Hindlimb muscle (tissue), 1 donor: ENCODE measurements at regions not wholly inside any gene's neighbourhood (a gene's known extent, or its start where the extent isn't known, plus 50 kb on each side); places are given as distances from the start of the nearest gene placed in this dataset.
"Not testable (repeated sequence)": the region's sequence is repeated elsewhere in the genome, so short reads cannot be mapped to it uniquely, and the experiment has no call there.

Source experiments
- DNase-seq: peaks from one replicate; pipeline ENCODE4 v3.0.0-alpha.2; 2013

DNA sequence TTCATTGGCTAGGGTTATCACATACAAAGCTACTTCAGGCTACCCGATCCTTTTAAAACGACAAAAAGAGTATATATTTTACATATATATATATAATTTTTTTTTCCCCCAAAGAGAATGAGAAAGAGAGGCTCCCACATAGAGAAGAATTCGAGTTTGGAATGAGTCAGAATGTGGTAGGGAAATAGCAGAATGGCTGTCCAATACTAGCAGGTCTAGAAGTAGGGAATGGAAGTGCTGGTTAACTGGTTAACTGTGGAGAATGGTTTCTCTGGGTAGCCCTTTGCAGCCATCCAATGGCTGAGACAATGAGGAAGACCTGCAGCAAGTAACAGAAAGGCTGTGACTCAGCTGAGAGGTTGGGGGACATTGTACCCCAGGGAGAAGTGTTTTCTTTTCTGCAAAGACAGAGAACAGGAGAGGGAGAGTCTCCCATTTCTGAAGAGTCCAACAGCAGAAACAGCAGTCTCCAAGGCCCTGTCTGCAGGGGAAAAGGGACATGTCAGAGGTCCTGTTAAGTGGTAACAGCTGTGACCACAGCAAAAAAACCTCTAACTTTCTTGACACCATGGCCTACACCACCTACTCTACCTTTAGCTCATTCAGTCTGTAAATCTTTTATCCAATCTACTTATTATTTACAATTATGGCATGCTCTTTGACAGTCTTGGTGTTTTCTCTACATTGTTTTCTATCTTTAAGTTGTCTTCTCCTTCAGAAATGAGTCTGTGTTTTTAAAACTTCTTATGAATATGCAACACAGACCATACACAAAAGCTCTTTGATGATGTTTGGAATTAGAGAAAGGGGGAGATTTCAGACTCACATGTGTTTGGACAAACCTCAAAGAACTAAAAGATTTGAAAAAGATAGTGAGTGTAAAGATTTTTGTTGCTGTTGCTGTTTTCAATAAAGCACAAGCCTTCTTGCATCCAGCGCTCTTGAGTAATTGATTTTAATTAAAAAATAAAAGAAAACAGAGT lies 116.1 kb upstream of the SLC7A14 start:
- DNase-seq, result no peak

GRCh38 chr3:170700054-170700404 lies 114.2 kb upstream of the SLC7A14 start:
- no peak for DNase-seq

DNA sequence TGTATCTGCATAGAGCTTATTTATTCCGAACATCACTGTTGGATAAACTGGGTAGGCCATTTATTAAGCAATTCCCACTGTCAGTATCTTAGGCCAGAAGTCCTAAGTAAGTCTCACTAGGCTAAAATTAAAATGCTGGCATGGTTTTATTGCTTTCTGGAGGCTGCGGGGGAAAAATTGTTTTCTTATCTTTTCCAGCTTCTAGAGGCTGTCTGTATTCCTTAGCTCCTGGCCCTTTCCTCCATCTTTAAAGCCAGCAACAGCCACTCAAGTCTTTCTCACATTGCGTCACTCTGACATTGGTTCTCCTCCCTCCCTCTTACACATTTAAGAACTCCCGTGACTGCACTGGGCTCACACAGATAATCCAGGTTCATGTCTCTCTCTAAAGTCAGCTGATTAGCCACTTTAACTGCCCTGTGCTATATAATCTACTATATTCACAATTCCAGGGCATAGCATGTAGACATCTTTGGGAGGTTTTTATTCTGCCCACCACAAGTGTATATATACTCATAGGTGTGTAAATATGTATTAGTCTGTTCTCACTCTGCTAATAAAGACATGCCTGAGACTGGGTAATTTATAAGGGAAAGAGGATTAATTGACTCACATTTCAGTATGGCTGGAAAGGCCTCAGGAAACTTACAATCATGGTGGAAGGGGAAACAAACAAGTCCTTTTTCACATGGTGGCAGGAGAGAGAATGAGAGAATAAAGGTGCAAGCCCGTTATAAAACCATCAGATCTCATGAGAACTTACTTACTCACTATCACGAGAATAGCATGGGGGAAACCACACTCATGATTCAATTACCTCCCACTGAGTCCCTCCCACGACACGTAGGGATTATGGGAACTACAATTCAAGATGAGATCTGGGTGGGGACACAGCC lies 113.5 kb upstream of the SLC7A14 start:
- DNase-seq, result no peak

GRCh38 chr3:170697908-170698307 lies 112.0 kb upstream of the SLC7A14 start:
- DNase-seq, result no peak

DNA sequence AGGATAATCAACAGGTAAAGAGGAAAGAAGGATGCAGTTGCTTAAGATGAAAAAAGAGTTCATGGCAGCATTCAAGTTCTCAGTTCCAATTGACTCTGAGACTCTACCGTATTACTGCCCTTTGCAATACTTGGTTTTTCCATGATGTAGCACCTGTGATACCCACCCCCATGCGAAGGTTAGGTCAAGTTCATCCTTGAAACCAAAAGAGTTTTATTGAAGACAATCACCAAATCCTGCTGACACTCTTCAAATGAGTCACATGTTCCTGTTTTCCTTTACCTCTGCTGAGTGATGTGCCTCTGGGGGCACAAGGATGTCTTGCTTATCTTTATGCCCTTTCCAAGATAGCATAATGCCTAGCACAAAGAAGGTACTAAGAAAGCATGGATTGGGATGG lies 111.3 kb upstream of the SLC7A14 start:
- no peak for DNase-seq

GRCh38 chr3:170695486-170696064 lies 109.7 kb upstream of the SLC7A14 start:
- DNase-seq, result no peak

GRCh38 chr3:170692720-170693119 lies 106.8 kb upstream of the SLC7A14 start:
- no peak for DNase-seq

- DNase-seq, result no peak
Measured at GRCh38 chr3:170690661-170690981, 104.7 kb upstream of the SLC7A14 start.

DNA sequence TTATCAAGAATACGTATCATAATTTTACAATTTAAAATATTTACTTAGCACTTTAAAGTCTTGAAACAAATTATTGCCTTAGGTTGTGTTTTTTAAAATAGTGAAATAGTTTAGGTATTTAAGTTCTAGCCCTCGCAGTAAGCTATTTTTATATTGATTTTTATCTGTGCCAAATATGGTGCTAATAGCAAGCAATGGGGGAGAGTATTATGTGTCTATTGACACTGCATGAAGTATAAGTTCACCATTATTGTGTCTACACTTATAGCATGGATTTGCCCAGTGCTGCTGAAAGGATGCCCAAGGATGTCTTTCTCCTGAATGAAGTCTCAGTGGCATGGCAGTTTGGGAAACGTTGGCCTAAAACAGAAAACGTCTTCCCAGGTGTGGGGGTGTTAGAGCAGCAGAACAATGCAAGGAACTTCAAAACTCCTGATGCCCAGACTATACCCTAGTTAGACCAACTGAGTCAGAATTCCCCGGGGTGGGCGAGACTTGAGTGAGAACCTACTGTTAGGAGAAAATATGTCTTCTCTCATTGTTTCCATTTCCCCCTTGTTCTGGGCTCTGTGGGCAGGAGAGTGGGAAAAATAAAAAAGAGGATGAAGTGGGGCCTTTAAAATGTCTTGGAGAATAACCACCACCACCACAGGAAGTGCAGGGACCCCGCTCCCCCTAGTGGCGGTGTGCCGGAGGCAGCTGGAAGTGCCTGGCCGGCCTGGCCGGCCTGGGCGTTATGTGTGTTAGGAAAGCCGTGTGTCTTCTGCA lies 104.2 kb upstream of the SLC7A14 start:
- DNase-seq, result peak; percentile 5

DNA sequence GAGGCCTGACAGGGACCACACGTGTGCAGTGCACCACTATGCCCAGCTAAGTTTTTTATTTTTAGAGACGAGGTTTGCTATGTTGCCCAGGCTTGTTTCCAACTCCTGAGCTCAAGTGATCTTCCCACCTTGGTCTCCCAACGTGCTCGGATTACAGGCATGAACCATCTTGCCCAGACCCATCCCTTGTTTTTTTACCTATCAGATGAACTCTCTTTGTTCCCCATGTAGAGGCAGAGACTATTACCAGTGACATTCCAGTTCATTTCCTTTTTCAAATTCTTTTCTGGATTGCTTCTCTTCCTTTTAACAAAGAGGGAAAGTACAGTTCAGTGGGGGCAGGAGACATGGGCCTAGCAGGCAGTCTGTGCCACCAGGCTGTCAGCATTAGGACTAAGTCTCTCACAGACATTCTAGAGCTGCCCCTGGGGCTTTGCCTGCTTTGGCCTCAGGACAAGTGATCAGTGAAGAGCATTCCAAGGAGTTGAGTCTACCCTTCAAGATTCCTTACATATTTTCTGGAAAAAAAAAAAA lies 103.5 kb upstream of the SLC7A14 start:
- DNase-seq, result no peak

- not testable (repeated sequence) for DNase-seq
Measured at GRCh38 chr3:170688222-170688621, 102.3 kb upstream of the SLC7A14 start.

DNA sequence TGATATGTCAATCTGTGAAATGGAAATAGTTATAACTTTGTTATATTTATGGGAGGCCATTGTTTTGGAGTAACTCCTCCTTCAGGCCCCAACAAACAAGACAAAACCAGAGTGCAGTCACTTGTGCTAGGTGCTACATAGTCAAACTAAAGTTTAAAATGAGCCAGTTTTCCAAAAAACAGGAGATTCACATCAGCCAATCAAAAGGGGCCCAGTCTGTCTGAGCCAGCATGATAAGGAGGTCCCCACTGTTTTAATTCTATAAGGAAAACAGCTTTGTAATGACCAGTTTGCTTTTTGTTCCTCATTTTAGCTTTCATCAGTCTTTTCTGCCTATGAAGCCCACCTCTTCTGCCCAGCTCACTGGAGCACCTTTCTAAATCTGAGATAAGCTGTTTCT lies 94.7 kb upstream of the SLC7A14 start:
- DNase-seq, result no peak

GRCh38 chr3:170679190-170679589 lies 93.3 kb upstream of the SLC7A14 start:
- DNase-seq, result no peak

DNA sequence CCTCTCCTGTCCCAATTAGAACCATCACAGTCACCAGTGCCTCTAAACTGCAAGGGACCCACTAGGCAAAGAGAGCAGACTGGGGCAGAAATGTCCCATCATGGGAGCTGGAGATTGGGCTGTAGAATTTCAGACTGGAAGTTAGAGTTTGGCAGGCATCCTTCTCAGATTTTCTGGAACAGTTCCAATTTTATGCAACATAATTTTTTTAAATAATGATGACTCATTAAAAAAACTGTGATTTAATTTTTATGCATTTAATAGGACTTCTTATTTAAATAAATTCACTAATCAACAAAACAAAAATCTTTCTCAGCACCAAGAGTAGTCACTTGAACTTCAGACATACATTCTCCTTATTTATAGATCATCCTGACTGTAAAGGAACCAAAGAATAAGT lies 84.6 kb upstream of the SLC7A14 start:
- DNase-seq, result no peak

GRCh38 chr3:170662986-170663385 lies 77.1 kb upstream of the SLC7A14 start:
- not testable (repeated sequence) for DNase-seq

DNA sequence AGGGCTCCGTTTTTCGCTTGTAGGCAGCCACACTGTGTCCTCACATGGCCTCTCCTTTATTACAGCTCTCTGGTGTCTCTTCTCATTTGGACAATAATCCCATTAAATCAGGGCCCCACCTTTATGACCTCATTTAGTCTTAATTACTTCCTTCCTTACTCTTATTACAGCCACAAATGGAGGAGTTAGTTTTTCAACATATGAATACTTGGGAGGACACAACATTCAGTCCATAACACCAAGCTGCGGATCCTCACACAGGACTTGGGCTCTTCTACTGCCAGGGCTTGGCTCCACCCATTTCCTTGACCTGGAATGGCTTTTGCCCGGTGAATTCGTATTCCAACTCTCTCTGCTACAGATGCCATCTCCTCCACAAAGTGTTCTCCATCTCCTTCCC lies 74.3 kb upstream of the SLC7A14 start:
- DNase-seq, result no peak

GRCh38 chr3:170657312-170657711 lies 71.4 kb upstream of the SLC7A14 start:
- no peak for DNase-seq

DNA sequence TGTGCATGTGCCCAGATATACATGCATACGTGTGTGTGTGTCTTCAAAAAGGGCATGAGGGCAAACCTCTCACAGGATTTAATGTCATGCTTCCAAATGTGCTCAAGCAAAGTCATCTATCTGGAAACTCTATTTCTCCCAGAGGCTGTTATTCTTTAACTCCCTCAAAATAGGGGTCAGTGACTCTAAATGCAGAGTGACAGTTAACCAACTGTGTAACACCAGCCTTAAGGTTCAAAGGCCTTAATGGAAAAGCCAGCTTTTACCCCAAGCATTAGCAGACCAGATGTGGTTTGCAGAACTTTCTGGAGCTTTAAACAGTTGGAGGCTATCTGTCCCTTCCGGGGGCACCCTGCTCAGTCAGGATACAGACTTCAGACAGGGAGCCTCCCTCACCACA lies 70.4 kb upstream of the SLC7A14 start:
- no peak for DNase-seq

- no peak for DNase-seq
Measured at GRCh38 chr3:170653801-170654200, 67.9 kb upstream of the SLC7A14 start.

GRCh38 chr3:170651260-170651845 lies 65.5 kb upstream of the SLC7A14 start:
- DNase-seq, result no peak

- DNase-seq, result not testable (repeated sequence)
Measured at GRCh38 chr3:170650557-170650956, 64.7 kb upstream of the SLC7A14 start.

GRCh38 chr3:170644711-170645110 lies 58.8 kb upstream of the SLC7A14 start:
- DNase-seq, result no peak
